NOMO-1 (cell line): ENCODE measurements at regions not wholly inside any gene's neighbourhood (a gene's known extent, or its start where the extent isn't known, plus 50 kb on each side); places are given as distances from the start of the nearest gene placed in this dataset.
A peak's percentile ranks its signal among the peaks of the same experiment; 100 is the strongest.
"Not testable (repeated sequence)": the region's sequence is repeated elsewhere in the genome, so short reads cannot be mapped to it uniquely, and the experiment has no call there.

Experiments
- DNase-seq, 2 experiments: peaks; one replicate each; lab custom pipeline; 2025; ENCODE audit not compliant: unreplicated experiment in 2 of 2; lab: John Stamatoyannopoulos, UW

DNA sequence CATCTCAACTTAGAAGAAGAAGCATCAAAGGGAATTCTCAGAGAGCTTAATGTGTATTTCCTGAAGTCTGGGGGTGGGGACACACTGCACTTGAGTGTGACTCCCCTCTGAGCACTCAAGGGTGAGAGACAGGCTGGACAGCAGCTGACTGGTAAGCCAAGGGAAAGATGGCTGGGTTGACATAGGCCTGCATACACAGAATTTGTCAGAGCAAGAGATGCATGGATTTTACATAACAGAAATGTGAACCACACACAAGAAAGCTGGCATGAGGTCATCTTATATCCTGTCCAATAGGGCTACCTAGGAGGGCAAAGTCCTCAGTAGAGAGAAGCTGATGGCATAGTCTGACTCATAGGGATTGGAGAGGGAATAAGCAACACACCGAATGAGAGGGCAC lies 114.3 kb upstream of the EPB41L4A start:
- peak in 1 of 2 experiments; percentile 42 for DNase-seq

DNA sequence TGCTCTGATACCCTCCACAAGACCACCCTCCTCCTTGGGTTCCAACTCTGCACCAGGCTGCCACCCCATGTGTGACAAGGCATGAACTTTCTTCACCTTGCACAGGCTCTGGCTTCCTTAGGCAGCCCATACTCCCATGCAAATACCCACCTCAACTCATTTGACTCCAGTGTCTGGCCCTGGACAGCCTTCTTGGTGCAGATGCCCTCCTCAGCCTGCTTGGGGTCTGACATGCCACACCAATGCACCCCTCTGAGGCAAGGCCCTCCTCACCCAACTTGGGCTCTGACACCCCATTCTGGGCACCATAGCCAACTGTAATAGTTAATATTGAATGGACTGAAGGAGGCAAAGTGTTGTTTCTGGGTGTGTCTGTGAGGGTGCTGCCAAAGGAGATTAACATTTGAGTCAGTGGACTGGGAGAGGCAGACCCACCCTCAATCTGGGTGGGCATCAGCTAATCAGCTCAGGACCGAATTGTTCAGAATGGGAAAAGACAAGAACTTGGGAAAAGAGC lies 115.0 kb upstream of the EPB41L4A start:
- DNase-seq, result no peak

DNA sequence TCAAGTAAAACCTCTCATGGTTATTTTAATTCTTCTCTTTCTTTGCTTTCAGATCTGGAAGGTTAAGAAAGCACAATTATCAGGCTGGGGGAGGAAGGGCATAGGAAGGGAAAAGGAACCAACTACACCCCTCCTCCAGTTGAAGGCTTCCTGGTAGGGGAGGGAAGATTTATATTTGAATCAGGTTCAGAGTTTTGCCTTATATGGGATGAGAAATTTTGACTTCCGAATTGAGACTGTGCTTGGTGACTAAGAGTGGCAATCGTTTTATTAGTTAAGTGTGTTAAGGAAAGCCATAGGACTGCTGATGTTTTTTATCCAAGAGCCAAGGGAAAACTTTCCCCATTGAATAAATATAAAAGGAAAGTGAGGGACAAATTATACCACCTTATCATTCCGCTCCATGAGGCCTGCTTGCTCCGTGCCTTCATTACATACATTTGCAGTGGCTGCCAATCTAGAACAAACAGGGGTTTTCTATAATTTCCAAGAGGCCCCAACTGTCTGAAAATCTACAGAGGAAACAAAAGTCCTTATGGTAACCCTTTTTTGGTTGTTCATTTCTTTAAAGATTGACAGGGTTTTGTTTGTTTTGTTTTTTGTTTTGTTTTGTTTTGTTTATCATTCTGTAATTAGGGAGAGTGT lies 115.7 kb upstream of the EPB41L4A start:
- DNase-seq, result peak; percentile 68 to 72

DNA sequence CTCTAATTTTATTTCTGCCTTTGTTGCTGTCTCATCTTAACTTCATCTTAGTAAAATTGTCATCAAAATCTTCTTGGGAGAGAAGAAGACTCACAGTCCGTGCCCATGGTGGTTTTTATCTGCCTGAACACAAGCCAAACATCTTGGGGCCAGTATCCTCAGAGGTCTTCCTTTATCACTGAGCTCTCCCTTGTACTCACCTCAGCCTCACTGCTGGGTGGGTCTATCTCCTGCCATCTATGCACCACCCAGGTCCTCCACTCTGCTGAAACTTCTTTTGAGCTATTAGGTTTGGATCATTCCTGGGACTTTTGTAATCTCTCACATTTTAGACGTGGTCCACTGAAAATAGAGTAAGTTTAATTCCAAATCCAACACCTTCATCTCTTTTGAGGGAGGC lies 116.3 kb upstream of the EPB41L4A start:
- DNase-seq, result no peak

DNA sequence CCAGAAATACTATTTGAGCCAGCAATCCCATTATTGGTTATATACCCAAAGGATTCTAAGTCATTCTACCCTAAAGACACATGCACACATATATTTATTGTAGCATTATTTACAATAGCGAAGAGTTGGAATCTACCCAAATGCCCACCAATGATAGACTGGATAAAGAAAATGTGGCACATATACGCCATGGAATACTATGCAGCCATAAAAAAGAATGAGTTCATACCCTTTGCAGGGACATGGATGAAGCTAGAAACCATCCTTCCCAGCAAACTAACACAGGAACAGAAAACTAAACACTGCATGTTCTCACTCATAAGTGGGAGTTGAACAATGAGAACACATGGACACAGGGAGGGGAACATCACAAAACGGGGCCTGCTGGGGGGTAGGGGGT lies 125.5 kb upstream of the EPB41L4A start:
- not testable (repeated sequence) for DNase-seq

DNA sequence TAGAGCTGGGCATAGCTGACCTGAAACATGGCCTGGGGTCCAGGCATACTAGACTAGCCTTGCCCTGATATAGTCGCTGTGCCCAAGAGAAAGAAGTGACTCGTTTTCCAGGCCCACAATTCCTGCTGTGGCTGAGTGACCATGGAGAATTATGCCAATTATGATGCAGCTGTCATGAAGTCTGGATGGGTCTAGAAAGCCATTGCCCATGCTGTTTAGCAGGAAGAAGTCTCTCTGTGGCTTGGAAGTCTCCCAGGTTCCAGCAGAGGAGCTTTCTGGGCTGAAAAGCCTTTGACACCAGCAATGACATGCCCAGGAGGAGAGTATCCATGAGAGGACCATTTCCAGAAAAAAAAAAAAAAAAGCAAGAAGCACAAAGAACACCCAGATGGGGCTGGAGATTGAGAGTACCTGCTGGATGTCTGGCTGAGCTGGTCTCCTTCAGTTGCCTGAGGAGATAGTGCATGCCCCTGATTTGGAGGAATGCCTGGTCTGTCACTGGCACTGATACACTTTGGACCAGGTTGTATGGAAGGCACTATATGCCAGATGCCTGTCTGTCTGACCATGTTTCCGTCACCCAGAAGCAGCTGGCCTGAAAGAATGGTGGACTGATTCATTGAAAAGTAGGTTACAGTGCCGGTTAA lies 128.0 kb upstream of the EPB41L4A start:
- no peak for DNase-seq

DNA sequence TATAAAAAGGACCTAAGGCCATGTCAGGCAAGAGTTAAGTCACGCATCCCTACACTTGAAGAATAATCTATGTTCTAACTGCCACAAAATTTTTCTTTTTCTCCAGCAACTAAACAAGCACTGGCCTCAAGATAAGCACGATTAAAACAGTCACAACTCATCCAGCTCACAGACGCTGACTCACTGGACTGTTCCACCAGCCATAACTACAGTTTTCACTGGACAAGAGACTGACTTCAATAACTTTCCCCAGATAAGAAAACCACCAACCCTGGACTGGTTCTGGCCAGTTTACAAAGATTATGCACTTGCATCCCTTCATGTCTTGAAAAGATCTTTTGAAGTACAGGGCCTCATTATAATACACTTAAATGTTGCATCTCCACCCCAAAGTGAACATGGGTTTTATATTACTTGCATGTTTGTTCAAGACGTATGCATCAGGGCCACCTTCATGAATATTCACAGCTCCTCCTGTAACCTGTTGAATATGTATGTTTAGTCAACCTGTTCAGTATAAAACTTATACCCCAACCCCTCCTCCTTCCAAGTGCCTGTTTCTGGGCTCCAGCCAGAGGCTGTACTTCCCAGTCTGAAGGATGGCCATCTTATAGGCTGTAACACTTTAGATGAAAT lies 129.3 kb upstream of the EPB41L4A start:
- DNase-seq, result no peak

DNA sequence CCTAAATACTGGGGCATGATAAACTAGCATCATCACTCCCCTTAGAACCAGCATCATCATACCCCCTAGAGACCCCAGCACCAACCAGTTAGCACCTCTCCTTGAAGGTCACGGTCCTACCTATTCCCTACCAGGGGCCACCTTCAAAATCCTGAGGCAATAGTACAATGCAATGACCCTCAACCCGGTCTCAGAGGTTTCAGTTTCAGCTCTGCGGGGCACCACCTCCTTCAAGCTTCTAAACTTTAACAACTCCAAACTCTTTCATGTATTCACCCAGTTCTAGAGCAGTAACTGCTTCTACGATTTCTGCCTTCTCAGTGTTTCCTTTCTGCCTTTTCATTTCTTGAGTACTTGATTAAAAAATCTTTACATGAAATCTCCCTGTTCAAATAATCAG lies 130.1 kb upstream of the EPB41L4A start:
- no peak for DNase-seq

DNA sequence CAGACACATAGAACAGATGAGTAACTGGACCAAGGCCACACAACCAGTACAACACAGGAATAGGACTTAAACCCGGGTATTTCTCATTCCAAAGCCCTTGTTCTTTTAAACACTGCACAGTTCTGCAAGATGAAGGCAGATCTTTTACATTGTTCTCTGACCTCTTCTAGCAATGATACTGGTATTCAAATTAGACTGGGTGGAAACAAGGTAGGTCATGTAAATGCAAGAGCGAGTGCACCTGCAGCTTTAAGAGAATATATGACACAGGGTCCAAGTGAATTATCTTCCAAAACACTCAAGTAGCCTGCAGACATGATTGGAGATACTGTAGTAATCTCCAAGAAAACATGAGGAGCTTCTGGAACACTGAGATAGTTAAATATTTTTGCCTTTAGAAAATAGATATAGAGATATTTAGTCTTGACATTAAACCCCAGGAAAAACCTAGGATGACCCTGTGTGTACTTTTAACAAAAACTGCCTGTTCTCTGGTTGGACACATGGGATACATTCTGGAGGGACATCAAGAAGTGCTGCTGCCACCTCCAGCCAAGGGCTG lies 130.6 kb upstream of the EPB41L4A start:
- no peak for DNase-seq

DNA sequence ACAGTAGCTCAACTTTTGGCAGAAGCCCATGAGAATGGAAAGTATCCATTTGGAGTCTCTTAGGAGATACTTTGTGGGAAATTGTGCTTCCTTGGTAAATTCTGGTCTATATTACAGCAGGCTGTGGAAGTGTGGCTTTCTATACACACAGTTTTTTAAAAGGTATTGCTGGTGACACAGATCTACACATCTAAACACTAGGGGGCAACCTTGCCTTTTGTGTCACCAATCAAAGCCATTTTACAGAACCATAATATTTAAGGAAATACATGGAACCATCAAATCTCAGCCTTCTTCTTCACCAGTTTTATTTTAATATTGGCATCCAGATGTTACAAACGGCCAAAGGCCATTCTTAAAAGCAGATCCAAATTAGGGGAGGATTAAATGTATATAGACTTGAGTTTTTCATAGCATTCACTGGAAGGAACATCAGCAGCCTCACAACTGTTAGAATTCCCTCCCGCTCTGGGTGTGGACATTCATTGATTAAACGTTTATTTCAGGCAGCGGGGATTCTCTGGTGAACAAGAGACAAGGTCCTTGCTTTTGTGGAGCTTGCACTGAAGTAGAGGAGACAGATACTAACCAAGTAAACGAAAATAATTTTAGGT lies 132.4 kb upstream of the EPB41L4A start:
- DNase-seq, result peak in 1 of 2 experiments; percentile 70

DNA sequence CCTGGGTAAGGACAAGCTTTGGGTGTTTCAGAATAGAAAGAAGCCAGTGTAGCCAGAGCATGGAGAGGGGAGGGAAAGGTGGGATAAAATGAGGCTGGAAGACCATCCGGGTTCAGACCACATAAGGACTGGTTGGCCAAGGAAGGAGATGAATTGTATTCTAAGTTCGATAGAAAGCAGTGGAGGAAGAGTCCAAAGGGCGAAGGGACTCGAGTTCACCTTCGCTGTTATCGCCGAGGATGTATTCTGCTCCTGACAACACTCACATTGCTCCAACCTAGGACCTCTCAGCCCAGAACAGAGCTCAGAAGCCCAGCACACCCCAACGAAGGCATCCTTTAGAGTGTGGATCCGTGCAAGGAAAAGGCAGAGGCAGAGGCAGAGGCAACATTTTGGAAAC lies 133.1 kb upstream of the EPB41L4A start:
- no peak for DNase-seq

DNA sequence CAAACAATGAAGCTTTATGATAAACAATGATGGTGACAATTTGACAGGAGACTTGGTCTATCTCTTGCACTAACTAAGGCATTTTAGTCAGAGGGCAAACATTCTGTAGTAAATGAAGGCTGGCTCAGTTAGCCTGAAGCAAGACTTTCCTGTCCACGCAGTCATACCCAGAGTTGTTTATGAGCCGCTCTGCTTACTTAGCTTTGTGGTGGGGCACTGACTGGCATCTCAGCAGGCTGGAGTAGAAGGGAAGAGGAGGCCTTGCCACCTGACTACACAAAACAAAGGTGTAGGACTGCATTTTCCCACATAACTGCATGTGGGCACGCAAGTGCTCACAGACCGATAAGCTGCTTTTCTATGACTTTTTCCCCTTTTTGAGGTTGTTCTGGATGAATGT lies 133.7 kb upstream of the EPB41L4A start:
- DNase-seq, result no peak

DNA sequence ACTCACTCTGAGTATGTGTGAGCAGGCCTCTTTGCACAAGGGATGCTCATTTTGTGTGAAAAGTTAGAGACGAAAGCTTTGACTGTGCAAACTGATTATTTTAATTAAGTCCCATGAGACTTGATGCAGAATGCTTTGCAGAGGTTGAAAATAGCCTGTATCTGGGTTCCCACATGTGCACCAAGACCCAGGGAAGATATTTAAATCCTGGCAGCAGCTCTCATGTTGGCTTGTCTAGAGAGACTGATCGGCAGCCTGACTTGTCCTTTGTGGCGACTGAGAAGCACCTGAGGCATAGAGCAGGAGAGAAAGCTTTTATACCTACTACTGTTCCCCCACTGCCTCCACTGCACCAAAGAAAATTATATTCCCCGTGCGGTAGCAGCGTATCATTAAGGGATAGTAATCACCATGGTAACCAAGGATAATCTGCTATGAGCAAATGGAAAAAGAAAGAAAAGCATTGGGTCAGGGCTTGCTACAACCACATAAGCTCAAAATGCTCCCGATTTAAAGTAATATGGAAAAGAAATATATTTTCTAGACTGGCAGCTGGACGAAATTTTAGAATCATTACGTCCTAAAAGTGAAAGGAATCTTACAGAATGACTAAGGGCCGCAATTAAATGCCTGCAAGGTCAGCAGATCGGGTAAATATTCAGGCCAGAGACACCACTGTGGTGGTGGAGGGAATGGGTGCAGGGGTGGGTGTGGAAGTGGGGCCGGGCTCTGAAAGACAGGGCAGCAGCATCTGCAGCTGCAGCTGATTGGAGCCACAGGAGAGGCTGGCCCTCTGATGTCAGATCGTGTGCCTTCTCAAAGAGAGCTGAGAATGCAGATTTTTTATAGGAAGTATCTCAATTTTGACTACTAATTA lies 135.3 kb upstream of the EPB41L4A start:
- no peak for DNase-seq

DNA sequence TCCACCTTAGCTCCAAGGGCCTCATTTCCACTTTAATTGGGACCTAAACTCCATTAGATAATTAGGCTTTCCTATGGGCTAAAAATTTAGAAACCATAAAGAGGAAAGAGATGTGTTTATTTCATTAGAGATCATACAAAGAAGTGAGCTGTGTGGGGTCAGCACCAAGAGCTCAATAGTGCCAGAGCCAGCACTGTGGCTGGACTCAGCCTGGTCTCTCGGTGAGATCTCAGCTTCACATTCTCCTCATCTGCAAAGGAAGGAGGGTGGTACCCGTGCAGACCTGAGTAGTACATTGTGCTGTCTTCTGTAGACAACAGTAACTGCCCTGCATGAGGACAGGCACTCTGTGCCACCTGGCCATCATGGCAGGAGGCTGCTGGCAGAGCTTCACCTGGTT lies 136.1 kb upstream of the EPB41L4A start:
- no peak for DNase-seq

DNA sequence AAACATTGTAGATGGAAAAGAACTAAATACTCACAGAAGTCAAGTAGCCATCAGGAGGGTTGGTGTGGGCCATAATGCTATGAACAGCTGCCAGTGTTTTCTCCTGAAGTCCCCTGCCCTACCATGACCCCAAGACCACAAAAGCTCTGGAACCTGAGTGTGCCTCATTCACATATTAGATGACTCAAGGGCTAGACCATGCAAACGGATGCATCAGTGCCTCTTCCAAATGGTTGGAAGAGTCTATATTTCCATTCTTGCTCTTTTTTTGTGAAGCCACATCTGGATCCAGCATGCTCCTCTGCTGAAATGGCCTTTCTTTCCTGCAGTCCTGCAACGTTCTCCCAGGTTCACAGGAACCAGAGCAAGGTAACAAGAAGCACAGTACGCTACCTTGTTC lies 136.6 kb upstream of the EPB41L4A start:
- DNase-seq, result no peak

DNA sequence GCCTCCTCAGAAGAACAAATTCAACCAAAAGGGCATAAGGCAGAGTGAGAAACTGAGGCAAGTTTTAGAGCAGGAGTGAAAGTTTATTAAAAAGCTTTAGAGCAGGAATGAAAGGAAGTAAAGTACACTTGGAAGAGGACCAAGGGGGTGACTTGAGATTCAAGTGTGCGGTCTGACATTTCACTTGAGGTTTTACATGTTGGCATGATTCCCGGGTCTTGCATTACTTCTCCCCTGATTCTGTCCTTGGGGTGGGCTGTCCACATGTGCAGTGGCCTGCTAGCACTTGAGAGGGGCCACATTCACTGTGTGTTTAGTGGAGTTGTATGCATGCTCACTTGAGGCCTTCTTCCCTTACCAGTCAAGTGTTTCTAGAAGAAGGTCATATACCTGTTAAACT lies 140.4 kb upstream of the EPB41L4A start:
- not testable (repeated sequence) for DNase-seq

DNA sequence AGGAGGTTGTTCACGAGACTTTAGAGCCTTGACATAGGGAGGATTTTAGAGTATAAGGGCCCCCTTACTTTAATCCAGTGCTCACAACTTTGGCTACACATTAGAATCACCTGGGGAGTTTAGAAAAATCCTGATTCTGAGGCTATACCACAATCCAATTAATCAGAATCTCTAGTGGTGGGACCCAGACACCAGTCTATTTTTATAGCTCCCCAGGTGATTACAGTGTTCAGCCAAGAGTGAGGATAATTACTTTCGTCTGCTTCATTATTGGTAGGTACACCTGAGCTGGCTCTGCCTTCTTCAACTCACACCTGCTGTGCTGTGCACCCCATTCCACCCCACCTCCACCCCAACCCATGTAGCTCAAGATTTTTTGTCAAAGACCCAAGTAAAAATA lies 141.3 kb upstream of the EPB41L4A start:
- no peak for DNase-seq

DNA sequence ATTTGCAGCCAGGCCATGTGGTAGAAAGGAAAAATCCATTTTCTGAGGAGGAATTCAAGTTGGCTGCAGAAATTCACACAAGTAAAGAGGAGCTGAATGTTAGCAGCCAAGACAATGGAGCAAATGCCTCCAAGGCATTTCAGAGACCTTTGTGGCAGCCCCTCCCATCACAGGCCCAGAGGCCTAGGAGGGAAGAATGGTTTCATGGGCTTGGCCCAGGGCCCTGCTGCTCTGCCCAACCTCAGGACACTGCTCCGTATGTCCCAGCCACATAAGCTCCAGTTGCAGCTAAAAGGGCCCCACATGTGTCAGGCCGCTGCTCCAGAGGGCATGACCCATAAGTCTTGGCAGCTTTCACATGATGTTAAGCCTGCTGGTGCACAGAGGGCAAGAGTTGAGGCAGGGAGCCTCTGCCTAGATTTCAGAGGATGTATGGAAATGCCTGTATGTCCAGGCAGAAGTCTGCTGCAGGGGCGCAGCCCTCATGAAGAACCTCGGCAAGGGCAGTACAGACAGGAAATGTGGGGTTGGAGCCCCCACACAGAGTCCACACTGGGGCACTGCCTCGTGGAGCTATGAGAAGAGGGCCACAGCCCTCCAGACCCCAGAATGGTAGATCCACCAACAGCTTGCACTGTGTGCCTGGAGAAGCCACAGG lies 144.2 kb upstream of the EPB41L4A start:
- no peak for DNase-seq

DNA sequence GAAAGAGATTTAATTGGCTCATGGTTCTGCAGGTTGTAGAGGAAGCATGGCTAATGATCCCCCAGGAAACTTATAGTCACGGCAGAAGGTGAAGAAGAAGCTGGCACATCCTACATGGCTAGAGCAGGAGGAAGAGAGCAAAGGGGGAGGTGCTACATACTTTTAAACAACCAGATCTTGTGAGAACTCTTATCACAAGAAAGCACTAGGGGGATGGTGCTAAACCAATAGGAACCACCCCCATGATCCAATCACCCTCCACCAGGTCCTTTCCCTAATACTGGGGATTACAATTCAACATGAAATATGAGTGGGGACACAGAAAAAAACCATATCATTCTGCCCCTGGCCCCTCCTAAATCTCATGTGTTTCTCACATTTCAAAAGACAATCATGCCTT lies 147.2 kb upstream of the EPB41L4A start:
- DNase-seq, result no peak

DNA sequence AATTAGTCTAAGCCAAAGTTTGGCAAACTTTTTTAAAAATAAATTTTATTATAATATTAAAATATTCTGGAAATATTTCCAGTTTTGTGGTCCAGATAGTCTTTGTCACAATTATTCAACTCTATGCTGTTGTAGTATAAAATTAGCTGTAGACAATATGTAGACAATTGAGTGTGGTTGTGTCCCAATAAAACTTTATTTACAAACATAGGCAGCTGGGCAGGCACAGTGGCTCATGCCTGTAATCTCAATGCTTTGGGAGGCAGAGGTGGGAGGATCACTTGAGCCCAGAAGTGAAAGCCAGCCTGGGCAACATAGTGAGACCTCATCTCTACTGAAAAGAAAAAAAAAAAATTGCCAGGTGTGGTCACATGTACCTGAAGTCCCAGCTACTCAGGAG lies 150.5 kb upstream of the EPB41L4A start:
- no peak for DNase-seq
